ENCODE measurements at regions not wholly inside any gene's neighbourhood (a gene's known extent, or its start where the extent isn't known, plus 50 kb on each side); places are given as distances from the start of the nearest gene placed in this dataset.

- DNase-seq = no peak
These were observed 92.1 kb upstream of the OTX2 start for GRCh38 chr14:56902385-56902784.

GRCh38 chr14:56900726-56901125 is 90.4 kb upstream of the OTX2 start:
- no peak for DNase-seq

DNA sequence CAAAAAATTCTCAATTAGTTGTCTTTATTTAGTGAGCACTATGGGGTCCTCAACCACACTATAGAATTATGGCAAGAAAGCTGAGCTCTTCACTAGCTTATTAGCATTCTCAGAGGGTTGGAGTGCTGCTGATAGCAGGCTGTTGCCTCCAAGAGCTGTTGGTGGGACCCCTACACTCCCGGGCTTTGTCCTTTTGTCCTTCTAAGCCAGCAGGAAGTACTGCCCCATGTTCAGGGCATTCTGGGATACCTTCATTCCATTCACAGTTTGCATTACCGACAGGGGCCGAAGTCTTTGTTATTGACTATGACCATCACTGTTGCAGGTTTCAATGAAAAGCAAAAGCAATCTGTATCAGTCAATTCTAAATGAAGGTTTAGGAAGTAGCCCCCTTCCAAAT is 89.5 kb upstream of the OTX2 start:
- no peak for DNase-seq

- DNase-seq = no peak
These were observed 86.6 kb upstream of the OTX2 start for GRCh38 chr14:56896922-56897321.

- no peak for DNase-seq
These were observed 86.0 kb upstream of the OTX2 start for GRCh38 chr14:56896231-56896630.

DNA sequence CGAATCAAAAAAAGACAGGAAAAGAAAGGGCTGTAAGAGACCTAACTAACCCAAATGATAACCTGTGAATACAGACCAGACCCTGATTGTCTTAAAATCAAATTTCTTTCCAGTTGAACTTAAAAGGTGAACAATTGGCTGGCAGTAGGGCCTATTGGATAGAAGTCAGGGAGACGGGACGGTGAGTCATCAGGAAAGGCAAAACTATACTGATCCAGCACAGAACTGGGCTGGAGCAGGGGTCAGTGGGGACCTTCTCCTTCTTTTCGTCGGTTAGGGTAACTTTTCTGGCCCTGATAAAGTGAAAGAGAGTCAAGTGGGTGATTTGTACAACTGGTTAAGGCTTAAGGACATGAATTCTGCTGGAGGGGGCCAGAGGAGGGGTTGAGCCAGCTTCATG is 84.9 kb upstream of the OTX2 start:
- DNase-seq = no peak

GRCh38 chr14:56894591-56894991 is 84.3 kb upstream of the OTX2 start:
- DNase-seq = no peak

DNA sequence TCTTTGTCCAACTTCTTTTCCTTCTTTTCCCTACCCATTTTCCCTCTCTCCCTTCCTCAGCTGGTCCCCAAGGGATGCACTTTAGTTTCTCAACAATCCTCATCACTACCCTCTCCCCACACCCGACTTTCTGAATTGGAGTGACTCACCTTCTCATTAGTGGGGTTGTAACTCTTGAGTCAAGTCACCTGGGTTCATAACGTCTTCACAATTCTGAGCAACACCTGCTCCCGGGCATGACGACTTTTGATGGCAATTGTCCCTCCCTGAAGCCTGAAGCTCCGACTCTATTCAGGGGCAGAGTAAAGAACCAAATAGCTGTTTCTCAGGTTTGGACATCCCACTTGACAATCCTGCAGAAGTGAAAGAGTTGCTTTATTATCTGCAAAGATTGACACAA is 82.7 kb upstream of the OTX2 start:
- DNase-seq = no peak

DNA sequence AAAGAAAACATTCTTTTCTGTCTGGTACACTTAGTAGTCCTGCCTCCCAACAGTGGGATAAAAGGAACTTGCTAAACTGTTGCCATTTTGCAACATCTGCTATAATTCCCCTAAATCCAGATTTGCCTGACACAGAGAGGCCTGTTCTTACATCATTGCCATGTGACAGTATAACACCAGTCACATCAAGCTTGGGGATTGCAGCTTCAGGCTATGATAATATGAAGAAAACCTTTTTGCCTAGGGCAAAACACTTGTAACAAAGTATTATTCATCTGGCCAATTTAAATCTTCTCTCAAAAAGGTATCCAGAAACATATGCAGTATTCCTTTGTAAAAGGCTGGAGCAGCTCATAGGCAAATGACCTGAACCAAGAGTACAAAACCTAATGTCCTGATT is 80.9 kb upstream of the OTX2 start:
- no peak for DNase-seq

DNA sequence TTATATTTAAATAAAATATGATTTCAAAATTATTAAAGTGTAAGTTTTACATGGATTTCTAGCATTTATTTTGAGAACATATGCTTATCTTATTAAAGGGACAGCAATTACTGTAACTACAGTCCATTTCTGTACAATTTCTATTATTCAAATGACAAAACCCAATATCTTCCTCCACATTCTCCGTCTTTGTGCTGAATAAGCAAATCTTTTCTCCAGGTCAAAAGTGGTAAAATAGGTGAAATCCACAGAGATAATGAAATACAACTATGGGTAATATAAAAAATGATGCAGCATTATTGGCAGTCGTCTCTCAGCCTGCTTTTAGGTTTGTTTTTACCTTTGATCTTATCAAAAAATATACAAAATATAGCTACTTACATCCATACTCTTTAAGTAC is 79.4 kb upstream of the OTX2 start:
- DNase-seq = no peak

DNA sequence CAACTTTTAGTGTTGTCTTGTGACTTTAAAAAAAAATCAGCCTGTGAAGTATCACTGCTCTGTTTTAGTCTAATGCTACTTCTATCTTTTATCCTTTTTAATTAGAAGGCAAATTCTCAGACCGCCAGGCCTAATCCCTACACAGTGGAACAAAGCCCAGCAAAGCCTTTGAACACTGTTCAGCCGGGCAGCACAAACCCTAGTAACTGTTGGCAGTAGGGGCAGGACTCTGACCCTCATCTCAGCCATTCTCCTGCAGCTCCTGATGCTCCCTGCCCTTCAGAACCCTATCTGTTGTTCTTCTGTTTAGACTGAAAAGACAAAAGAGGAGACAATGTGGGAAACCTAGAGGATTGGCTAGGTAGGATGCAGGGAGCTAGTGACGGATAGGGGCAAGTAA is 78.0 kb upstream of the OTX2 start:
- DNase-seq = no peak

DNA sequence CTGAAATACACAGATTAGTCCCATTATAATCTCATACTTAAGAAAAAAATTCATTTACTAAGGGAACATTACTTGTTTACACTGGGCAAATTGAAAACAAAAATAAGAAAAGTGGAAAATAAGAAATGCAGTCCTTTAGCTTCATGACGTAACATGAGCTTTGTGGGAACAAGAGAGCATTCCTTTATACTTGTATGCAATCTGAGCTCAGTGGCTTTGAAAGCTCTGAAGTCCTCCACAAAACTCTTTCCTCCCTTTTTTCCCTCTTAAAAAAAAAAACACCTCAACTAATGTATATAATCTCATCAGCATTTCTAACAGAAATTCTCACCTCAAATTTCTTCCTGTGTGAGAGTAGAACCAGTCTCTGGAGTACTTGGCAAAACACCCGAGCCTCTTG is 76.9 kb upstream of the OTX2 start:
- DNase-seq = no peak

GRCh38 chr14:56886471-56887062 is 76.3 kb upstream of the OTX2 start:
- DNase-seq = no peak

GRCh38 chr14:56885825-56886224 is 75.5 kb upstream of the OTX2 start:
- DNase-seq = no peak

- DNase-seq = no peak
These were observed 74.3 kb upstream of the OTX2 start for GRCh38 chr14:56884617-56885016.

DNA sequence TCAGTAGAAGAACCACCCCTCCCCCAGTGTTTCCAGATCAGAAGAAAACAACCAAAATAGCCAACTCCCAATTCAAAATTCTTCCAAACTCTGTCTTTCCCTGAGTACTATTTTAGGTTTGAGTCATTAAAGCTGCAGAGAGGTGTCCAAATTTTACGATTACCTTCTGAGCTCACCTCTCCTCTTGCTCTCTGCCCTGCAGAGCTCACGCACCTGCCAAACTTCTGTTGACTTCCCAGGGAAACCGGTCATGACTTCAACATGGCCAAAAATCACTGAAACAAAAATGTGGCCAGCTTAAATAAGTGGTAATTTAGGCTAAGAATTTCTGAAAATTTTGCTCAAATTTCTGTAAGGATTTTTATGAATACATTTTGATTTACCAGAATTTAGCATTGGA is 70.9 kb upstream of the OTX2 start:
- DNase-seq = no peak

DNA sequence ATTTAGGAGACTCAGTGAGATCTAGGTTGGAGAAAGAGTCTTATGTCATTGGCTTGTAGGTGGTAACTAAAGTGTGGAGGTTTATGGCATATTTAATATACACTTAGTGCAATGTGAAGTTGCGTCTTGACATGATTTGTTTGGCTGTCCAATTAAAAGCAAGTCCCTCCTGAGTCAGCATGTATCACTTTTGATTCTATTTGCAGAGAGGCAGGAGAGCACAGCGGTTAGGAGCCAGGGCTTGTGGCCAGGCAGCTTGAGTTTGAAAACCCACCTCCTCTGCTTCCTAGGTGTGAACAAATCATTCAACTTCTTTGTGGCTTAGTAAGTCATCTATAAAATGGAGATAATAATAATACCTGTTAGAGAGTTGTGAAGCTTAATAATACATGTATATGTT is 68.5 kb upstream of the OTX2 start:
- no peak for DNase-seq

GRCh38 chr14:56875104-56875675 is 64.9 kb upstream of the OTX2 start:
- no peak for DNase-seq

GRCh38 chr14:56874375-56874774 is 64.1 kb upstream of the OTX2 start:
- DNase-seq = no peak

DNA sequence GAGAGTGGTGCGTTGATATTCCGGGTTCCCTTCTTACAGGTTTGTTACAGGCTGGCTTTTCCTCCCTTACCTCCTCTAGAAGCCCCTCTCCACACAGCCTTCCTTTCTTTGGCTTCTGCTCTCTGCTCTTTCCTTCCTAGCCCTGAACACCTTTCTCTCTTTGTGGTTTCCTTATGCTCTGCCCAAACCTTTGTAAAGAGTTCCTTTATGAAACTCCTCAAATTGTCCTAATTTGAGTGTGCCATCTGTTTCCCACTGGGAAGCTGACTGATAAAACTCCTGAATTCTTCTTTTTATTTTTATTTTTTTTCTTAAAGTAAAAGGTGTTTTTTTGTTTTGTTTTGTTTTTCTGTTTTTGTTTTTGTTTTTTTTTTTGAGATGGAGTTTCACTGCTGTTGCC is 60.1 kb upstream of the OTX2 start:
- DNase-seq = no peak

DNA sequence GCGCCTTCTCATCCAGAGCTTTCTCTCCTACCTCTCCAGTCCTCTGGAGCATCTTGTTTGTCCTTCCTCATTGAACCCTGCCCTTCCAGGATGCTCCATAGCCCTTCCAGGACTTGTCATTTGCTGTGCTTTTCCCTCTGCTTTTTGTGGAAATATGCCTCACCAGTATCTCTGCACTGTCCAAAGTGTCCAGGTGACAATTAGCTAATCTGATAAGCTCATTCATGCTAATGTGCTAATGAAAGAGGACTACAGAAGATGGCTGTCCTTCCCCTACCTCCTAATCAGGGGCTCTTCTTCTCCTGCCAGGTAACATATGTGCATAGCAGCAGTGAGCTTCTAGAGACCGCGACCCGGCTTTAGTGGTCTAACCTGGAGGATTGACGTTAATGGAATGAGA is 58.4 kb upstream of the OTX2 start:
- no peak for DNase-seq

DNA sequence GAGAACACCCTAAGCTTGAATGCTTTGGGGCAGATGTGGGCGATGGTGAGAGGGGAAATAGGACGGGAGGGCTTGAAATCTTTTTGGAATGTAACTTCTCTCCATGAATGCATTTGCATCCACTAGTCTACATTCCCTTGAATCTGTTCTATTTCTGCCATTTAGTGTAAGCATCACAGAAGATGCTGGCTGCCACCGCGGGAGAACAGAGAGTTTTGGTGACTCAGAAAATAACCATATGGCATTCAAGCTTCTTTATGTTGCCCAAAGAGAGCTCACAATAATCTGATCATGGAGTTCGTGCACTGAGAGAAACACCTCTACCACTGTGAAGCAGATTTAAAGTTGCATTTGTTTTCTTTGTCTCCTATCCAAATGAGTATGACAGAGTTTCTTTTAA is 52.6 kb upstream of the OTX2 start:
- no peak for DNase-seq

DNA sequence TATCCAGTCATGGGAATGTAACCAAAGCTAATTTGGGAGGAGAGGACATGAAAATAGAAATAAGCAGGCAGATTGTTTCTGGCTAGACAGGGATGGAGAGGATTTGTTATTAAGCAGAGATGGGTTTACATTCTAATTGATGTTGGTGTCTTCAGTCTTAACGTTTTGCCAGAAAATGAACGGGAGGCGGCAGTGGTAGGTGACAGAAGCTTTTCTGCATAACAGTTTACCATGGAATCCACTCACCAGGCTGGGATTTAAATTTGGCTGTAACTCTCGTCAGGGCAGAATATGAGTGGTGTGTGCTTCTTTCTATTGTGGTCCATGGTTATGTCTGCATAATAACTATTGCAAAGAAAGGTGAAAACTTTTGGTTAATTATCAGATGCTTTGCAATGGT is 50.2 kb upstream of the OTX2 start:
- no peak for DNase-seq

Measured in fibroblast of skin of abdomen (primary cell).